ENCODE measurements at regions not wholly inside any gene's neighbourhood (a gene's known extent, or its start where the extent isn't known, plus 50 kb on each side); places are given as distances from the start of the nearest gene placed in this dataset.

- no peaks in the 10 kb centered on the region for H3K4me1 Mint-ChIP-seq (ENCODE audit: low read depth)
- no peak for TF ChIP-seq CTCF (IDR thresholded peaks at IDR 0.05; ENCODE audit: unreplicated experiment)
- no peaks in the 10 kb centered on the region for H3K36me3 Mint-ChIP-seq (ENCODE audit: insufficient read depth)
- H3K4me3 Mint-ChIP-seq (ENCODE audit: low read depth) = no peak overlapping the region
- no peaks in the 10 kb centered on the region for H3K27me3 Mint-ChIP-seq
- H3K27ac Mint-ChIP-seq = no peak overlapping the region
- DNase-seq (ENCODE audit: low spot score, unreplicated experiment) = no peak
- no peaks in the 10 kb centered on the region for H3K9me3 Mint-ChIP-seq (ENCODE audit: low read depth)
Measured at GRCh38 chr5:17802256-17802655, 168.0 kb downstream of the TAF11L14 start.

DNA sequence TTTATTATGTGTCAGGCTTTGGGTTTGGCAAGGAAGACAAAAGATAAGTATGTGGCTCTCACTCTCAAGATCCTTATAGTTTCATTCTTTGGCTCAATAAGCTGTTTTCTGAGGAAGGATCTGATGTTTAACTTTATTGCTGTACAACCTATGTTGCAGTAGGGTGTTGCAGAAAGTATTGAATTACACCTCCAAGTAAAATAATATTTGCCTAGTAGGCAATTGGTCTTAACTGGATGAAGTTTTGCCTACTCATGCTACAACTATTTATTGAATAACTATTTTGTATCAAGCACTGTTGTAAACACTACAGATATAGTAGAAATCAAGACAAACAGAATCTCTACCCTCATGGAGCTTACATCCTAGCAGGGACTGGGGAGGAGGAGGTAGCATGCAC, 169.7 kb downstream of the TAF11L14 start:
- Mint-ChIP-seq H3K36me3 (ENCODE audit: insufficient read depth) (no peaks in the 10 kb centered on the region), H3K9me3 (ENCODE audit: low read depth) (no peaks in the 10 kb centered on the region), H3K27me3 (no peaks in the 10 kb centered on the region), H3K4me1 (ENCODE audit: low read depth) (no peaks in the 10 kb centered on the region), H3K27ac (no peak overlapping the region), H3K4me3 (ENCODE audit: low read depth) (no peak overlapping the region)
- TF ChIP-seq CTCF (IDR thresholded peaks at IDR 0.05; ENCODE audit: unreplicated experiment) = no peak
- no peak for DNase-seq (ENCODE audit: low spot score, unreplicated experiment)

DNA sequence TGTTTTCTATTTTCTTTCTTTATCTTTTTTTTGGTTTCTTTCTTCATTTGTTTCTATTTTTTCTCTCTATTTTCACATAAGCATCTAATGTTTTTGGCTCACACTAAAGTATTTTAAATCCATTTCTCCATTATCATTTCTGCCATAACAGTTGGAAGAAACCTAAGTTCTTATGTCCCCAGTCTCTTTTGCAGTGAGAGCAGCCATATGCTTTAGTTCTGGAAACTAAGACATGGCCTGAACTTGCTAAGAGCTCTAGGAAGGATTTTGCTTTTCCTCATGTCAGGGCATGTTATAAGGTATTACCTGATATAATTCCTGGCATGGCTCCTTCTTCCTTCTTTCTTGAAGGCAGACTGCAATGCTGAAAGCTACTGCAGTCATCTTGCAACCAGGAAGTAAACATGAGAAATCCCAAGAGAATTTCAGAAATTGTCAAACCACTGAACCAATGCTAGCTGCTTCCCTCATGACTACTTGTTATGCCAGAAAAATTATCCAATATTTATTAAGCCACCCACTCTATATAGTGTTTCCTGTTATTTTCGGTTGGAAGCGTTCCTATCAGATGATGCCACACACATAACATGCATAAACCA, 171.1 kb downstream of the TAF11L14 start:
- TF ChIP-seq CTCF (IDR thresholded peaks at IDR 0.05; ENCODE audit: unreplicated experiment) = no peak
- Mint-ChIP-seq H3K4me1 (ENCODE audit: low read depth) (peaks cover 5% of the 10 kb centered on the region), H3K27me3 (no peaks in the 10 kb centered on the region), H3K9me3 (ENCODE audit: low read depth) (no peaks in the 10 kb centered on the region), H3K36me3 (ENCODE audit: insufficient read depth) (no peaks in the 10 kb centered on the region), H3K4me3 (ENCODE audit: low read depth) (no peak overlapping the region), H3K27ac (no peak overlapping the region)
- DNase-seq (ENCODE audit: low spot score, unreplicated experiment) = no peak

- H3K27ac Mint-ChIP-seq = no peak overlapping the region
- peaks cover 13% of the 10 kb centered on the region for H3K4me1 Mint-ChIP-seq (ENCODE audit: low read depth)
- H3K4me3 Mint-ChIP-seq (ENCODE audit: low read depth) = no peak overlapping the region
- DNase-seq (ENCODE audit: low spot score, unreplicated experiment) = no peak
- no peaks in the 10 kb centered on the region for H3K36me3 Mint-ChIP-seq (ENCODE audit: insufficient read depth)
- no peaks in the 10 kb centered on the region for H3K27me3 Mint-ChIP-seq
- H3K9me3 Mint-ChIP-seq (ENCODE audit: low read depth) = no peaks in the 10 kb centered on the region
- TF ChIP-seq CTCF (IDR thresholded peaks at IDR 0.05; ENCODE audit: unreplicated experiment) = no peak
Measured at GRCh38 chr5:17806818-17807468, 172.7 kb downstream of the TAF11L14 start.

- no peak overlapping the region for H3K27ac Mint-ChIP-seq
- H3K36me3 Mint-ChIP-seq (ENCODE audit: insufficient read depth) = no peaks in the 10 kb centered on the region
- TF ChIP-seq CTCF (IDR thresholded peaks at IDR 0.05; ENCODE audit: unreplicated experiment) = no peak
- H3K4me1 Mint-ChIP-seq (ENCODE audit: low read depth) = peaks cover 13% of the 10 kb centered on the region
- H3K4me3 Mint-ChIP-seq (ENCODE audit: low read depth) = no peak overlapping the region
- H3K27me3 Mint-ChIP-seq = no peaks in the 10 kb centered on the region
- no peak for DNase-seq (ENCODE audit: low spot score, unreplicated experiment)
- H3K9me3 Mint-ChIP-seq (ENCODE audit: low read depth) = no peaks in the 10 kb centered on the region
Measured at GRCh38 chr5:17808566-17808965, 174.3 kb downstream of the TAF11L14 start.

Data from progenitor cell of endocrine pancreas (in vitro differentiated cells).